Neural cell (in vitro differentiated cells): ENCODE measurements at regions not wholly inside any gene's neighbourhood (a gene's known extent, or its start where the extent isn't known, plus 50 kb on each side); places are given as distances from the start of the nearest gene placed in this dataset.

Experiments used
- EZH2 ChIP-seq: fragments of 200-600, 300-800 bp; shearing (Covaris generic), sonication (generic); IDR thresholded peaks from 2 replicates; pipeline ENCODE4 v1.6.1; 2014; ENCODE audit warnings: antibody characterized with exemption, low read length, borderline replicate concordance, mild to moderate bottlenecking; ENCODE audit not compliant: insufficient read depth, poor library complexity, severe bottlenecking
- POLR2AphosphoS5 ChIP-seq: IDR thresholded peaks from 2 replicates; pipeline ENCODE4 v1.6.1; 2012
- TF ChIP-seq, protein P1 (sequence below): fragments of 450-650 bp; IDR thresholded peaks from 2 replicates; pipeline ENCODE4 v1.5.1; 2014; ENCODE audit warnings: antibody characterized with exemption, mild to moderate bottlenecking, moderate library complexity; ENCODE audit not compliant: poor library complexity, severe bottlenecking

- TF ChIP-seq, protein P1, sequence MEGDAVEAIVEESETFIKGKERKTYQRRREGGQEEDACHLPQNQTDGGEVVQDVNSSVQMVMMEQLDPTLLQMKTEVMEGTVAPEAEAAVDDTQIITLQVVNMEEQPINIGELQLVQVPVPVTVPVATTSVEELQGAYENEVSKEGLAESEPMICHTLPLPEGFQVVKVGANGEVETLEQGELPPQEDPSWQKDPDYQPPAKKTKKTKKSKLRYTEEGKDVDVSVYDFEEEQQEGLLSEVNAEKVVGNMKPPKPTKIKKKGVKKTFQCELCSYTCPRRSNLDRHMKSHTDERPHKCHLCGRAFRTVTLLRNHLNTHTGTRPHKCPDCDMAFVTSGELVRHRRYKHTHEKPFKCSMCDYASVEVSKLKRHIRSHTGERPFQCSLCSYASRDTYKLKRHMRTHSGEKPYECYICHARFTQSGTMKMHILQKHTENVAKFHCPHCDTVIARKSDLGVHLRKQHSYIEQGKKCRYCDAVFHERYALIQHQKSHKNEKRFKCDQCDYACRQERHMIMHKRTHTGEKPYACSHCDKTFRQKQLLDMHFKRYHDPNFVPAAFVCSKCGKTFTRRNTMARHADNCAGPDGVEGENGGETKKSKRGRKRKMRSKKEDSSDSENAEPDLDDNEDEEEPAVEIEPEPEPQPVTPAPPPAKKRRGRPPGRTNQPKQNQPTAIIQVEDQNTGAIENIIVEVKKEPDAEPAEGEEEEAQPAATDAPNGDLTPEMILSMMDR: no peak
- no peak for TF ChIP-seq POLR2AphosphoS5
- no peak for TF ChIP-seq EZH2
These were observed 107.6 kb downstream of the TES start for GRCh38 chr7:116317907-116318306.
